HEK293 (cell line): ENCODE measurements at regions not wholly inside any gene's neighbourhood (a gene's known extent, or its start where the extent isn't known, plus 50 kb on each side); places are given as distances from the start of the nearest gene placed in this dataset.

Source experiments
- CTCF ChIA-PET: fragments of 350-600 bp; formaldehyde crosslinking; extraction: SDS; loops from one replicate; lab custom pipeline; 2021; ENCODE audit warnings: antibody characterized with exemption; lab: Yijun Ruan, JAX
- POLR2A ChIA-PET: fragments of 300-600 bp; formaldehyde crosslinking; extraction: SDS; loops from one replicate; lab custom pipeline; 2020; ENCODE audit warnings: antibody characterized with exemption, inconsistent platforms; lab: Yijun Ruan, JAX
- H3K27ac ChIP-seq: fragments of 200-500 bp; sonication (Bioruptor generic); 2 replicates; pipeline ENCODE4 v1.5.1; 2014; ENCODE audit warnings: low read depth, low read length, control low read depth, inconsistent platforms; ENCODE audit errors: extremely low read depth
- H3K36me3 ChIP-seq, 2 experiments: fragments of 200-500 bp in 1 of 2; sonication (Bioruptor generic) in 1 of 2; 1 replicate in 1 of 2; 2 replicates in 1 of 2; pipeline ENCODE4 v1.5.1; 2014 to 2017; ENCODE audit warnings: inconsistent platforms in 2 of 2, low read length in 2 of 2; ENCODE audit not compliant: control insufficient read depth in 2 of 2, insufficient read depth in 1 of 2
- H3K4me1 ChIP-seq: fragments of 200-500 bp; sonication (Bioruptor generic); 2 replicates; pipeline ENCODE4 v1.5.1; 2014; ENCODE audit warnings: mild to moderate bottlenecking, low read length, inconsistent platforms; ENCODE audit not compliant: control insufficient read depth, insufficient read depth
- H3K4me3 ChIP-seq: 2 replicates; pipeline ENCODE4 v1.5.1; 2011; ENCODE audit warnings: low read depth, mild to moderate bottlenecking, control low read depth, low read length, moderate library complexity
- H3K9me3 ChIP-seq: fragments of 200-500 bp; sonication (Bioruptor generic); 2 replicates; pipeline ENCODE4 v1.5.1; 2014; ENCODE audit warnings: low read depth, low read length, inconsistent platforms; ENCODE audit not compliant: control insufficient read depth, insufficient read depth
- BCL6B ChIP-seq: fragments of 450-650 bp; formaldehyde crosslinking; IDR thresholded peaks from 2 replicates; pipeline ENCODE4 v1.5.1; 2017; ENCODE audit warnings: missing biosample characterization, missing genetic modification characterization
- GLI2 ChIP-seq: fragments of 450-650 bp; formaldehyde crosslinking; IDR thresholded peaks from 2 replicates; pipeline ENCODE4; 2017; ENCODE audit warnings: missing biosample characterization, missing genetic modification characterization, low read depth, borderline replicate concordance
- KLF17 ChIP-seq: fragments of 450-650 bp; formaldehyde crosslinking; IDR thresholded peaks from 2 replicates; pipeline ENCODE4 v1.5.1; 2016; ENCODE audit warnings: missing biosample characterization, missing genetic modification characterization
- MYNN ChIP-seq: fragments of 450-650 bp; formaldehyde crosslinking; IDR thresholded peaks from 2 replicates; pipeline ENCODE4 v1.5.1; 2016; ENCODE audit warnings: missing biosample characterization, missing genetic modification characterization, borderline replicate concordance
- ZBTB26 ChIP-seq: fragments of 450-650 bp; formaldehyde crosslinking; optimal IDR thresholded peaks from 2 replicates; pipeline ENCODE3; 2016; ENCODE audit warnings: missing biosample characterization, mild to moderate bottlenecking, missing genetic modification characterization
- ZEB2 ChIP-seq: fragments of 450-650 bp; formaldehyde crosslinking; IDR thresholded peaks from 2 replicates; pipeline ENCODE4 v1.5.1; 2016; ENCODE audit warnings: missing biosample characterization, missing genetic modification characterization
- ZNF175 ChIP-seq: fragments of 450-650 bp; formaldehyde crosslinking; IDR thresholded peaks from 2 replicates; pipeline ENCODE4 v1.5.1; 2016; ENCODE audit warnings: missing biosample characterization, missing genetic modification characterization
- ZNF202 ChIP-seq: fragments of 450-650 bp; formaldehyde crosslinking; IDR thresholded peaks from 2 replicates; pipeline ENCODE4 v1.5.1; 2016; ENCODE audit warnings: missing biosample characterization, missing genetic modification characterization, borderline replicate concordance
- ZNF280C ChIP-seq: fragments of 450-650 bp; formaldehyde crosslinking; IDR thresholded peaks from 2 replicates; pipeline ENCODE4 v1.5.1; 2016; ENCODE audit warnings: missing biosample characterization, missing genetic modification characterization
- ZNF280D ChIP-seq: fragments of 450-650 bp; formaldehyde crosslinking; IDR thresholded peaks from 2 replicates; pipeline ENCODE4 v1.5.1; 2016; ENCODE audit warnings: missing biosample characterization, missing genetic modification characterization
- ZNF580 ChIP-seq: fragments of 450-650 bp; formaldehyde crosslinking; IDR thresholded peaks from 2 replicates; pipeline ENCODE4 v1.5.1; 2016; ENCODE audit warnings: missing biosample characterization, missing genetic modification characterization
- ZNF585B ChIP-seq: fragments of 450-650 bp; formaldehyde crosslinking; IDR thresholded peaks from 2 replicates; pipeline ENCODE4 v1.5.1; 2016; ENCODE audit warnings: missing biosample characterization, missing genetic modification characterization
- ZNF596 ChIP-seq: fragments of 450-650 bp; IDR thresholded peaks from 2 replicates; pipeline ENCODE4 v1.5.0; 2018; ENCODE audit warnings: missing biosample characterization, mild to moderate bottlenecking, missing genetic modification characterization, moderate library complexity
- ZNF621 ChIP-seq: fragments of 450-650 bp; formaldehyde crosslinking; IDR thresholded peaks from 2 replicates; pipeline ENCODE4 v1.5.1; 2017; ENCODE audit warnings: missing biosample characterization, missing genetic modification characterization
- ZNF624 ChIP-seq: fragments of 450-650 bp; formaldehyde crosslinking; IDR thresholded peaks from 2 replicates; pipeline ENCODE4 v1.5.1; 2017; ENCODE audit warnings: missing biosample characterization, missing genetic modification characterization
- ZNF670 ChIP-seq: fragments of 450-650 bp; formaldehyde crosslinking; IDR thresholded peaks from 2 replicates; pipeline ENCODE4 v1.5.1; 2016; ENCODE audit warnings: missing biosample characterization, missing genetic modification characterization, low read depth
- ZNF76 ChIP-seq: fragments of 450-650 bp; formaldehyde crosslinking; IDR thresholded peaks from 2 replicates; pipeline ENCODE4; 2016; ENCODE audit warnings: low read depth, missing biosample characterization, missing genetic modification characterization, borderline replicate concordance
- ZSCAN23 ChIP-seq: fragments of 450-650 bp; formaldehyde crosslinking; IDR thresholded peaks from 2 replicates; pipeline ENCODE4 v1.5.1; 2016; ENCODE audit warnings: missing biosample characterization, missing genetic modification characterization

- no peaks in the 10 kb centered on the region for H3K4me1 ChIP-seq
- no peak overlapping the region for H3K27ac ChIP-seq
- no peak overlapping the region for H3K4me3 ChIP-seq
- peaks cover 2% of the 10 kb centered on the region; the same call in 1 of the 2 replicates for H3K9me3 ChIP-seq
- POLR2A ChIA-PET, result no interaction called here
- H3K36me3 ChIP-seq, result no peaks in the 10 kb centered on the region
- TF ChIP-seq ZNF624 (tag by site-specific recombination), result no peak
- TF ChIP-seq ZSCAN23 (tag by site-specific recombination), result no peak
- CTCF ChIA-PET, result no interaction called here
Observed at GRCh38 chrX:128928636-128929035, 594.7 kb downstream of the SMARCA1 start.

- TF ChIP-seq ZSCAN23 (tag by site-specific recombination), result no peak
- TF ChIP-seq ZNF585B, result no peak
- TF ChIP-seq ZNF202, result no peak
- TF ChIP-seq ZNF580 (tag by site-specific recombination), result no peak
- no peak for TF ChIP-seq ZNF280D (tag by site-specific recombination)
- no peak for TF ChIP-seq KLF17 (tag by site-specific recombination)
- no peak for TF ChIP-seq ZNF76 (tag by site-specific recombination)
- TF ChIP-seq ZEB2 (tag by site-specific recombination), result no peak
- TF ChIP-seq ZNF670 (tag by site-specific recombination), result no peak
- no peak for TF ChIP-seq MYNN (tag by site-specific recombination)
- no peak for TF ChIP-seq BCL6B (tag by site-specific recombination)
- no peak for TF ChIP-seq ZNF596 (tag by site-specific recombination)
- TF ChIP-seq ZNF621 (tag by site-specific recombination), result no peak
- TF ChIP-seq ZNF175 (tag by site-specific recombination), result no peak
- TF ChIP-seq ZNF280C (tag by site-specific recombination), result no peak
- no peak for TF ChIP-seq GLI2 (tag by site-specific recombination)
- TF ChIP-seq ZBTB26 (tag by site-specific recombination), result no peak
- Histone ChIP-seq H3K4me1 (no peaks in the 10 kb centered on the region), H3K27ac (no peak overlapping the region), H3K36me3 (no peaks in the 10 kb centered on the region), H3K9me3 (peaks cover 2% of the 10 kb centered on the region; the same call in 1 of the 2 replicates), H3K4me3 (no peak overlapping the region)
- POLR2A ChIA-PET, result no interaction called here
- CTCF ChIA-PET, result no interaction called here
Observed at GRCh38 chrX:128927363-128927762, 595.9 kb downstream of the SMARCA1 start.
